ENCODE measurements at regions not wholly inside any gene's neighbourhood (a gene's known extent, or its start where the extent isn't known, plus 50 kb on each side); places are given as distances from the start of the nearest gene placed in this dataset.

GRCh38 chr5:124677374-124678351 lies 68.8 kb downstream of the ZNF608 start:
- no TSS peak for BruUV-seq (replicated peaks)
- peak overlapping the region; percentile 70 for H3K27ac ChIP-seq (ENCODE audit: low read depth, low read length, poor library complexity, severe bottlenecking)
- POLR2A ChIA-PET (ENCODE audit: low non-redundant PET) = no interaction called here
- peaks cover 17% of the 10 kb centered on the region for H3K4me1 ChIP-seq (ENCODE audit: insufficient read depth, low read length, poor library complexity, severe bottlenecking)
- no peaks in the 10 kb centered on the region for H3K9me3 ChIP-seq (ENCODE audit: low read depth, low read length, poor library complexity, severe bottlenecking)
- no peaks in the 10 kb centered on the region for H3K36me3 ChIP-seq (ENCODE audit: insufficient read depth, low read length, poor library complexity, severe bottlenecking)
- no peaks in the 10 kb centered on the region for H3K27me3 ChIP-seq (replicated peaks; ENCODE audit: insufficient read depth, low read depth, low read length, poor library complexity)
- CTCF ChIA-PET = no interaction called here
- H3K4me3 ChIP-seq (ENCODE audit: low read depth, low read length, poor library complexity, severe bottlenecking) = no peak overlapping the region
- intact Hi-C loops (cut with micrococcal nuclease; ENCODE audit: unreplicated experiment) = no loop called here
- TF ChIP-seq EZH2 (IDR thresholded peaks at IDR 0.05; ENCODE audit: borderline replicate concordance, low read depth, low read length, poor library complexity, severe bottlenecking) = no peak
- TF ChIP-seq CTCF (conservative IDR thresholded peaks at IDR 0.05; ENCODE audit: low read depth, low read length) = no peak
- DNase-seq (ENCODE audit: low spot score) = peak; percentile 22

GRCh38 chr5:124675931-124676846 lies 70.2 kb downstream of the ZNF608 start:
- peaks cover 20% of the 10 kb centered on the region for H3K4me1 ChIP-seq (ENCODE audit: insufficient read depth, low read length, poor library complexity, severe bottlenecking)
- no peak overlapping the region for H3K4me3 ChIP-seq (ENCODE audit: low read depth, low read length, poor library complexity, severe bottlenecking)
- no peak for DNase-seq (ENCODE audit: low spot score)
- intact Hi-C loops (cut with micrococcal nuclease; ENCODE audit: unreplicated experiment) = no loop called here
- CTCF ChIA-PET = no interaction called here
- BruUV-seq (replicated peaks) = no TSS peak
- POLR2A ChIA-PET (ENCODE audit: low non-redundant PET) = no interaction called here
- no peaks in the 10 kb centered on the region for H3K36me3 ChIP-seq (ENCODE audit: insufficient read depth, low read length, poor library complexity, severe bottlenecking)
- H3K9me3 ChIP-seq (ENCODE audit: low read depth, low read length, poor library complexity, severe bottlenecking) = no peaks in the 10 kb centered on the region
- no peak for TF ChIP-seq CTCF (conservative IDR thresholded peaks at IDR 0.05; ENCODE audit: low read depth, low read length)
- no peak for TF ChIP-seq EZH2 (IDR thresholded peaks at IDR 0.05; ENCODE audit: borderline replicate concordance, low read depth, low read length, poor library complexity, severe bottlenecking)
- no peaks in the 10 kb centered on the region for H3K27me3 ChIP-seq (replicated peaks; ENCODE audit: insufficient read depth, low read depth, low read length, poor library complexity)
- no peak overlapping the region for H3K27ac ChIP-seq (ENCODE audit: low read depth, low read length, poor library complexity, severe bottlenecking)

- DNase-seq (ENCODE audit: low spot score) = no peak
- Histone ChIP-seq H3K4me1 (ENCODE audit: insufficient read depth, low read length, poor library complexity, severe bottlenecking) (peaks cover 6% of the 10 kb centered on the region), H3K9me3 (ENCODE audit: low read depth, low read length, poor library complexity, severe bottlenecking) (no peaks in the 10 kb centered on the region), H3K36me3 (ENCODE audit: insufficient read depth, low read length, poor library complexity, severe bottlenecking) (no peaks in the 10 kb centered on the region), H3K4me3 (ENCODE audit: low read depth, low read length, poor library complexity, severe bottlenecking) (no peak overlapping the region), H3K27ac (ENCODE audit: low read depth, low read length, poor library complexity, severe bottlenecking) (no peak overlapping the region), H3K27me3 (replicated peaks; ENCODE audit: insufficient read depth, low read depth, low read length, poor library complexity) (no peaks in the 10 kb centered on the region)
- POLR2A ChIA-PET (ENCODE audit: low non-redundant PET) = no interaction called here
- intact Hi-C loops (cut with micrococcal nuclease; ENCODE audit: unreplicated experiment) = no loop called here
- TF ChIP-seq EZH2 (IDR thresholded peaks at IDR 0.05; ENCODE audit: borderline replicate concordance, low read depth, low read length, poor library complexity, severe bottlenecking) (no peak), CTCF (conservative IDR thresholded peaks at IDR 0.05; ENCODE audit: low read depth, low read length) (no peak)
- CTCF ChIA-PET = no interaction called here
- BruUV-seq (replicated peaks) = no TSS peak
Observed at GRCh38 chr5:124671193-124671592, 75.2 kb downstream of the ZNF608 start.
